ENCODE measurements at regions not wholly inside any gene's neighbourhood (a gene's known extent, or its start where the extent isn't known, plus 50 kb on each side); places are given as distances from the start of the nearest gene placed in this dataset.
"Not testable (repeated sequence)": the region's sequence is repeated elsewhere in the genome, so short reads cannot be mapped to it uniquely, and the experiment has no call there.

GRCh38 chr12:107602446-107602845 is 83.2 kb upstream of the PWP1 start:
- no peak for DNase-seq (ENCODE audit: low read depth in 4 of 4, low spot score in 3 of 4)

GRCh38 chr12:107605293-107605692 is 80.3 kb upstream of the PWP1 start:
- DNase-seq (ENCODE audit: low read depth in 4 of 4, low spot score in 3 of 4), result no peak

- peak; percentile 63 to 80 (median 69) for DNase-seq (ENCODE audit: low read depth in 4 of 4, low spot score in 3 of 4)
These were observed 77.9 kb upstream of the PWP1 start for GRCh38 chr12:107607464-107608392.

- not testable (repeated sequence) for DNase-seq (ENCODE audit: low read depth in 4 of 4, low spot score in 3 of 4)
These were observed 76.8 kb upstream of the PWP1 start for GRCh38 chr12:107608779-107609178.

GRCh38 chr12:107610021-107610859 is 75.4 kb upstream of the PWP1 start:
- DNase-seq (ENCODE audit: low read depth in 4 of 4, low spot score in 3 of 4), result no peak

GRCh38 chr12:107612508-107612907 is 73.1 kb upstream of the PWP1 start:
- no peak for DNase-seq (ENCODE audit: low read depth in 4 of 4, low spot score in 3 of 4)

- no peak for DNase-seq (ENCODE audit: low read depth in 4 of 4, low spot score in 3 of 4)
These were observed 68.7 kb upstream of the PWP1 start for GRCh38 chr12:107616941-107617340.

- no peak for DNase-seq (ENCODE audit: low read depth in 4 of 4, low spot score in 3 of 4)
These were observed 67.5 kb upstream of the PWP1 start for GRCh38 chr12:107618106-107618505.

GRCh38 chr12:107619831-107620230 is 65.8 kb upstream of the PWP1 start:
- no peak for DNase-seq (ENCODE audit: low read depth in 4 of 4, low spot score in 3 of 4)

GRCh38 chr12:107622001-107622400 is 63.6 kb upstream of the PWP1 start:
- DNase-seq (ENCODE audit: low read depth in 4 of 4, low spot score in 3 of 4), result no peak

- no peak for DNase-seq (ENCODE audit: low read depth in 4 of 4, low spot score in 3 of 4)
These were observed 61.1 kb upstream of the PWP1 start for GRCh38 chr12:107624493-107624892.

GRCh38 chr12:107631715-107632114 is 53.9 kb upstream of the PWP1 start:
- no peak for DNase-seq (ENCODE audit: low read depth in 4 of 4, low spot score in 3 of 4)

GRCh38 chr12:107632246-107632645 is 53.4 kb upstream of the PWP1 start:
- no peak for DNase-seq (ENCODE audit: low read depth in 4 of 4, low spot score in 3 of 4)

- DNase-seq (ENCODE audit: low read depth in 4 of 4, low spot score in 3 of 4), result no peak
These were observed 51.1 kb upstream of the PWP1 start for GRCh38 chr12:107634530-107634929.

GRCh38 chr12:107635139-107635538 is 50.5 kb upstream of the PWP1 start:
- DNase-seq (ENCODE audit: low read depth in 4 of 4, low spot score in 3 of 4), result no peak

All from right renal pelvis (tissue), 4 donors.